ENCODE measurements at regions not wholly inside any gene's neighbourhood (a gene's known extent, or its start where the extent isn't known, plus 50 kb on each side); places are given as distances from the start of the nearest gene placed in this dataset.

DNA sequence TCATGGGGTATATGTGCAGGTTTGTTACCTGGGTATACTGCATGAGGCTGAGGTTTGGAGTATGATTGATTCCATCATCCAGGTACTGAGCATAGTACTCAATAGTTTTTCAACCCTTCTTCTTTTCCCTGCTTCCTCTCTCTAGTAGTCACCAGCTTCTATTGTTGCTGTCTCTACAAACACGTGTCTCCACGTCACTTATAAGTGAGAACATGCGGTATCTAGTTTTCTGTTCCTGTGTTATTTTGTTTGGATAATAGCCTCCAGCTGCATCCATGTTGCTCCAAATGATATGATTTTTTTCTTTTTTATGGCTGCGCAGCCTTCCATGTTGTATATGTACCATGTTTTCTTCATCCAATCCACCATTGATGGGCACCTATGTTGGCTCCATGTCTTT, 214.8 kb upstream of the TFPI start:
- Histone ChIP-seq H3K79me1 (ENCODE audit: low read depth, low read length) (no peaks in the 10 kb centered on the region), H3K4me1 (replicated peaks in 1 of 4; ENCODE audit: control insufficient read depth in 3 of 4, insufficient read depth in 4 of 4, low read length in 3 of 4) (no peaks in the 10 kb centered on the region), H2BK120ac (replicated peaks; ENCODE audit: low read depth, low read length) (no peak overlapping the region), H3K79me2 (ENCODE audit: control insufficient read depth in 1 of 2, insufficient read depth in 2 of 2, low read length in 2 of 2) (no peaks in the 10 kb centered on the region), H2AK5ac (ENCODE audit: low read depth, low read length) (no peak overlapping the region), H2BK20ac (ENCODE audit: low read length) (no peak overlapping the region), H3K14ac (ENCODE audit: insufficient read length) (no peak overlapping the region), H3K4ac (replicated peaks; ENCODE audit: insufficient read length, low read depth, low read length) (no peak overlapping the region), H3K56ac (replicated peaks; ENCODE audit: insufficient read length, low read depth, low read length) (no peak overlapping the region), H3K27me3 (replicated peaks in 1 of 4; ENCODE audit: control insufficient read depth in 3 of 4, extremely low read depth in 1 of 4, insufficient read depth in 3 of 4, low read length in 3 of 4) (no peaks in the 10 kb centered on the region), H2BK5ac (ENCODE audit: low read depth, low read length) (no peak overlapping the region), H3K23ac (ENCODE audit: insufficient read length) (no peak overlapping the region), H4K91ac (replicated peaks; ENCODE audit: insufficient read length, low read length) (no peak overlapping the region), H2BK15ac (ENCODE audit: low read length) (no peak overlapping the region), H4K20me1 (replicated peaks in 1 of 2; ENCODE audit: control insufficient read depth in 1 of 2, insufficient read depth in 2 of 2, low read length in 2 of 2) (no peaks in the 10 kb centered on the region), H3K4me2 (ENCODE audit: insufficient read depth in 1 of 2, low read depth in 2 of 2, low read length in 2 of 2) (no peak overlapping the region), H2AFZ (ENCODE audit: low read length) (no peak overlapping the region), H2BK12ac (ENCODE audit: low read depth, low read length) (no peak overlapping the region), H3K9ac (replicated peaks in 1 of 4; ENCODE audit: extremely low read depth in 1 of 4, low read depth in 3 of 4, low read length in 3 of 4) (no peak overlapping the region), H4K8ac (ENCODE audit: extremely low read depth, insufficient read depth, low read length) (no peak overlapping the region), H3K36me3 (ENCODE audit: control insufficient read depth in 2 of 4, insufficient read depth in 4 of 4, low read length in 3 of 4) (no peaks in the 10 kb centered on the region), H3K4me3 (ENCODE audit: extremely low read depth in 1 of 4, insufficient read depth in 2 of 4, low read depth in 3 of 4, low read length in 4 of 4) (no peak overlapping the region), H3K27ac (ENCODE audit: low read depth, low read length) (no peak overlapping the region), H3K18ac (ENCODE audit: extremely low read depth, low read length) (no peak overlapping the region), H3K9me3 (ENCODE audit: insufficient read depth in 2 of 2, low read depth in 1 of 2, low read length in 1 of 2) (no peaks in the 10 kb centered on the region), H3K23me2 (ENCODE audit: low read depth, low read length) (no peaks in the 10 kb centered on the region), H4K5ac (ENCODE audit: insufficient read length, low read depth, low read length) (no peak overlapping the region)
- CTCF ChIA-PET (ENCODE audit: partially characterized antibody): no interaction called here
- TF ChIP-seq BACH1 (IDR thresholded peaks at IDR 0.05; ENCODE audit: low read length): no peak
- no peak for TF ChIP-seq CHD1 (IDR thresholded peaks at IDR 0.05; ENCODE audit: low read depth, low read length)
- no peak for TF ChIP-seq CTBP2 (IDR thresholded peaks at IDR 0.05; ENCODE audit: borderline replicate concordance, insufficient read depth, insufficient read length, low read length)
- TF ChIP-seq TBP (IDR thresholded peaks at IDR 0.05; ENCODE audit: low read depth, low read length): no peak
- no peak for TF ChIP-seq POLR2AphosphoS5 (IDR thresholded peaks at IDR 0.05; ENCODE audit: low read depth, low read length)
- TF ChIP-seq, protein P1, sequence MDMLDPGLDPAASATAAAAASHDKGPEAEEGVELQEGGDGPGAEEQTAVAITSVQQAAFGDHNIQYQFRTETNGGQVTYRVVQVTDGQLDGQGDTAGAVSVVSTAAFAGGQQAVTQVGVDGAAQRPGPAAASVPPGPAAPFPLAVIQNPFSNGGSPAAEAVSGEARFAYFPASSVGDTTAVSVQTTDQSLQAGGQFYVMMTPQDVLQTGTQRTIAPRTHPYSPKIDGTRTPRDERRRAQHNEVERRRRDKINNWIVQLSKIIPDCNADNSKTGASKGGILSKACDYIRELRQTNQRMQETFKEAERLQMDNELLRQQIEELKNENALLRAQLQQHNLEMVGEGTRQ (IDR thresholded peaks at IDR 0.05; ENCODE audit: low read length): no peak
- TF ChIP-seq JUND (IDR thresholded peaks at IDR 0.05; ENCODE audit: low read length): no peak
- TF ChIP-seq POLR2A (IDR thresholded peaks at IDR 0.05; ENCODE audit: control extremely low read depth in 1 of 2, low read depth in 2 of 2, low read length in 2 of 2): no peak
- 92% methylated on average over 4 of the region's 4 CpGs; no CpG with 5 or more reads in 1 of the 2 experiments for WGBS, 2 experiments (ENCODE audit: extremely low coverage in 1 of 2, insufficient coverage in 1 of 2, insufficient read length in 1 of 2, insufficient replicate concordance in 2 of 2, low coverage in 1 of 2, low lambda C conversion rate in 2 of 2, missing lambda C conversion rate in 1 of 2)
- DNase-seq (ENCODE audit: low read depth in 1 of 2, low spot score in 2 of 2): no peak
- POLR2A ChIA-PET (ENCODE audit: partially characterized antibody): no interaction called here
- FAIRE-seq: no peak

All from H1 (cell line).